Esophagus muscularis mucosa (tissue), 3 donors: ENCODE measurements at regions not wholly inside any gene's neighbourhood (a gene's known extent, or its start where the extent isn't known, plus 50 kb on each side); places are given as distances from the start of the nearest gene placed in this dataset.

ENCODE experiments used
- CTCF ChIP-seq, 3 experiments: fragments of 200-600 bp in 2 of 3; fragments of 450-650 bp in 1 of 3; sonication (generic) in 2 of 3; IDR thresholded peaks; one replicate each; pipeline ENCODE4 v1.5.1; 2017 to 2019; ENCODE audit warnings: antibody characterized with exemption in 3 of 3, mild to moderate bottlenecking in 2 of 3, moderate library complexity in 1 of 3
- EP300 ChIP-seq: sonication (generic); formaldehyde crosslinking; IDR thresholded peaks from one replicate; pipeline ENCODE4 v1.6.1; 2017; ENCODE audit warnings: antibody characterized with exemption

GRCh38 chr6:147710890-147711289 is 202.4 kb downstream of the SAMD5 start:
- TF ChIP-seq CTCF (IDR thresholded peaks at IDR 0.05) = no peak
- no peak for TF ChIP-seq EP300
